ENCODE measurements at regions not wholly inside any gene's neighbourhood (a gene's known extent, or its start where the extent isn't known, plus 50 kb on each side); places are given as distances from the start of the nearest gene placed in this dataset.

- Histone ChIP-seq H3K9me3 (no peaks in the 10 kb centered on the region), H3K36me3 (no peaks in the 10 kb centered on the region), H3K4me3 (no peak overlapping the region), H3K4me1 (no peaks in the 10 kb centered on the region), H3K27me3 (no peaks in the 10 kb centered on the region), H3K27ac (no peak overlapping the region)
- no peak for TF ChIP-seq CTCF (IDR thresholded peaks at IDR 0.05)
- DNase-seq, result no peak
- intact Hi-C loops (cut with DNase I), result no loop called here
- ATAC-seq, result no peak
Observed at GRCh38 chr4:141899541-141899940, 263.2 kb downstream of the IL15 start.

- no peak overlapping the region for H3K27ac ChIP-seq
- no peaks in the 10 kb centered on the region for H3K36me3 ChIP-seq
- intact Hi-C loops (cut with DNase I), result no loop called here
- no peak overlapping the region for H3K4me3 ChIP-seq
- ATAC-seq (no peak), DNase-seq (no peak)
- no peaks in the 10 kb centered on the region for H3K27me3 ChIP-seq
- no peak for TF ChIP-seq CTCF (IDR thresholded peaks at IDR 0.05)
- no peaks in the 10 kb centered on the region for H3K9me3 ChIP-seq
- no peaks in the 10 kb centered on the region for H3K4me1 ChIP-seq
Observed at GRCh38 chr4:141900856-141901255, 264.5 kb downstream of the IL15 start.

GRCh38 chr4:141905751-141906150 lies 269.4 kb downstream of the IL15 start:
- H3K4me3 ChIP-seq, result no peak overlapping the region
- no peak for DNase-seq
- TF ChIP-seq CTCF (IDR thresholded peaks at IDR 0.05), result no peak
- no peak overlapping the region for H3K27ac ChIP-seq
- ATAC-seq, result no peak
- no peaks in the 10 kb centered on the region for H3K27me3 ChIP-seq
- intact Hi-C loops (cut with DNase I), result no loop called here
- H3K36me3 ChIP-seq, result no peaks in the 10 kb centered on the region
- no peaks in the 10 kb centered on the region for H3K4me1 ChIP-seq
- H3K9me3 ChIP-seq, result no peaks in the 10 kb centered on the region

GRCh38 chr4:141909541-141909940 lies 273.2 kb downstream of the IL15 start:
- H3K36me3 ChIP-seq, result no peaks in the 10 kb centered on the region
- no peaks in the 10 kb centered on the region for H3K27me3 ChIP-seq
- DNase-seq (no peak), ATAC-seq (no peak)
- H3K4me3 ChIP-seq, result no peak overlapping the region
- no peaks in the 10 kb centered on the region for H3K9me3 ChIP-seq
- no peak for TF ChIP-seq CTCF (IDR thresholded peaks at IDR 0.05)
- no peaks in the 10 kb centered on the region for H3K4me1 ChIP-seq
- intact Hi-C loops (cut with DNase I), result no loop called here
- H3K27ac ChIP-seq, result no peak overlapping the region

GRCh38 chr4:141912831-141913230 lies 276.4 kb downstream of the IL15 start:
- no peaks in the 10 kb centered on the region for H3K9me3 ChIP-seq
- ATAC-seq (no peak), DNase-seq (peak in 1 of 4 donors; percentile 14)
- no peak for TF ChIP-seq CTCF (IDR thresholded peaks at IDR 0.05)
- H3K4me1 ChIP-seq, result no peaks in the 10 kb centered on the region
- H3K27ac ChIP-seq, result no peak overlapping the region
- H3K27me3 ChIP-seq, result no peaks in the 10 kb centered on the region
- no peak overlapping the region for H3K4me3 ChIP-seq
- intact Hi-C loops (cut with DNase I), result no loop called here
- no peaks in the 10 kb centered on the region for H3K36me3 ChIP-seq

Measured in left lung (tissue), 4 donors.